H1 (cell line): ENCODE measurements at regions not wholly inside any gene's neighbourhood (a gene's known extent, or its start where the extent isn't known, plus 50 kb on each side); places are given as distances from the start of the nearest gene placed in this dataset.

Source experiments
- CTCF ChIA-PET: fragments of 300-600 bp; sonication (Branson Sonifier 250); formaldehyde crosslinking; loops from one replicate; lab custom pipeline; 2021; ENCODE audit not compliant: partially characterized antibody; lab: Charles Lee
- POLR2A ChIA-PET: fragments of 300-600 bp; sonication (Branson Sonifier 250); formaldehyde crosslinking; loops from one replicate; lab custom pipeline; 2021; ENCODE audit warnings: inconsistent platforms; ENCODE audit not compliant: partially characterized antibody; lab: Charles Lee
- DNase-seq, 2 experiments: peaks; one replicate each; pipeline versions ENCODE4 v3.0.0 to v3.0.0-alpha.2; 2010 to 2022; ENCODE audit warnings: low spot score in 2 of 2, low read depth in 1 of 2, mixed read lengths in 1 of 2
- FAIRE-seq: peaks from 2 replicates; lab custom pipeline; 2011; peaks lifted over from hg19 to GRCh38; lab: Jason Lieb, UNC
- H2AFZ ChIP-seq: 2 replicates; pipeline ENCODE4 v1.8.1; 2012; ENCODE audit warnings: low read length, inconsistent platforms
- H2AK5ac ChIP-seq: 2 replicates; pipeline ENCODE4 v1.6.1; 2013; ENCODE audit warnings: low read depth, low read length
- H2BK120ac ChIP-seq: replicated peaks from 2 replicates; pipeline ENCODE3; 2013; ENCODE audit warnings: low read depth, low read length, inconsistent platforms
- H2BK12ac ChIP-seq: 2 replicates; pipeline ENCODE4 v1.6.1; 2013; ENCODE audit warnings: low read depth, low read length
- H2BK15ac ChIP-seq: 2 replicates; pipeline ENCODE4 v1.6.1; 2013; ENCODE audit warnings: low read length
- H2BK20ac ChIP-seq: 2 replicates; pipeline ENCODE4 v1.6.1; 2013; ENCODE audit warnings: low read length
- H2BK5ac ChIP-seq: 2 replicates; pipeline ENCODE4 v1.6.1; 2013; ENCODE audit warnings: low read depth, low read length
- H3K14ac ChIP-seq: 2 replicates; pipeline ENCODE4 v1.6.1; 2013; ENCODE audit warnings: inconsistent platforms; ENCODE audit not compliant: insufficient read length
- H3K18ac ChIP-seq: 2 replicates; pipeline ENCODE4 v1.6.1; 2013; ENCODE audit warnings: low read length; ENCODE audit errors: extremely low read depth
- H3K23ac ChIP-seq: 2 replicates; pipeline ENCODE4 v1.6.1; 2013; ENCODE audit warnings: inconsistent platforms; ENCODE audit not compliant: insufficient read length
- H3K23me2 ChIP-seq: 2 replicates; pipeline ENCODE4 v1.6.1; 2013; ENCODE audit warnings: low read depth, low read length
- H3K27ac ChIP-seq: 2 replicates; pipeline ENCODE4 v1.6.1; 2011; ENCODE audit warnings: low read depth, low read length, inconsistent platforms
- H3K27me3 ChIP-seq, 4 experiments: replicated peaks in 1 of 4; 1 replicate in 1 of 4; 2 replicates in 3 of 4; pipeline versions ENCODE4 v1.6.1 to v1.8.1; 2011 to 2013; ENCODE audit warnings: low read length in 3 of 4, mild to moderate bottlenecking in 3 of 4, inconsistent platforms in 2 of 4, mixed read lengths in 2 of 4, moderate library complexity in 1 of 4; ENCODE audit not compliant: control insufficient read depth in 3 of 4, insufficient read depth in 3 of 4; ENCODE audit errors: extremely low read depth in 1 of 4
- H3K36me3 ChIP-seq, 4 experiments: 2 replicates each; pipeline versions ENCODE4 v1.6.1 to v1.8.1; 2011 to 2013; ENCODE audit warnings: mild to moderate bottlenecking in 4 of 4, low read length in 3 of 4, moderate library complexity in 2 of 4, control low read depth in 1 of 4, inconsistent platforms in 1 of 4; ENCODE audit not compliant: insufficient read depth in 4 of 4, control insufficient read depth in 2 of 4
- H3K4ac ChIP-seq: replicated peaks from 2 replicates; pipeline ENCODE3; 2013; ENCODE audit warnings: low read length, low read depth, mixed read lengths, inconsistent platforms; ENCODE audit not compliant: insufficient read length
- H3K4me1 ChIP-seq, 4 experiments: replicated peaks in 1 of 4; 1 replicate in 1 of 4; 2 replicates in 3 of 4; pipeline versions ENCODE4 v1.6.1 to v1.8.1; 2011 to 2013; ENCODE audit warnings: low read length in 3 of 4, inconsistent platforms in 2 of 4, mixed read lengths in 1 of 4; ENCODE audit not compliant: insufficient read depth in 4 of 4, control insufficient read depth in 3 of 4
- H3K4me2 ChIP-seq, 2 experiments: 2 replicates each; pipeline versions ENCODE4 v1.6.1 to v1.8.1; 2011 to 2013; ENCODE audit warnings: low read depth in 2 of 2, low read length in 2 of 2, control low read depth in 1 of 2, inconsistent platforms in 1 of 2, mild to moderate bottlenecking in 1 of 2; ENCODE audit not compliant: insufficient read depth in 1 of 2
- H3K4me3 ChIP-seq, 4 experiments: fragments of 200-600, 300-600 bp in 1 of 4; sonication (generic), shearing (Covaris generic), sonication (Bioruptor Twin) in 1 of 4; 2 replicates each; pipeline versions ENCODE4 v1.5.1 to v1.8.1; 2011 to 2016; ENCODE audit warnings: low read length in 4 of 4, low read depth in 3 of 4, control low read depth in 2 of 4, inconsistent platforms in 2 of 4, mild to moderate bottlenecking in 2 of 4, mixed read lengths in 1 of 4, moderate library complexity in 1 of 4; ENCODE audit not compliant: insufficient read depth in 2 of 4; ENCODE audit errors: extremely low read depth in 1 of 4
- H3K56ac ChIP-seq: replicated peaks from 2 replicates; pipeline ENCODE3; 2013; ENCODE audit warnings: low read depth, mild to moderate bottlenecking, mixed read lengths, low read length, inconsistent platforms; ENCODE audit not compliant: insufficient read length
- H3K79me1 ChIP-seq: 2 replicates; pipeline ENCODE4 v1.6.1; 2013; ENCODE audit warnings: low read depth, low read length, control low read depth
- H3K79me2 ChIP-seq, 2 experiments: 2 replicates each; pipeline versions ENCODE4 v1.6.1 to v1.8.1; 2012 to 2013; ENCODE audit warnings: low read length in 2 of 2, mild to moderate bottlenecking in 2 of 2, inconsistent platforms in 1 of 2; ENCODE audit not compliant: insufficient read depth in 2 of 2, control insufficient read depth in 1 of 2
- H3K9ac ChIP-seq, 4 experiments: replicated peaks in 1 of 4; 1 replicate in 1 of 4; 2 replicates in 3 of 4; pipeline versions ENCODE4 v1.6.1 to v1.8.1; 2011 to 2013; ENCODE audit warnings: low read depth in 3 of 4, low read length in 3 of 4, control low read depth in 2 of 4, mild to moderate bottlenecking in 2 of 4, moderate library complexity in 2 of 4, inconsistent platforms in 1 of 4; ENCODE audit errors: extremely low read depth in 1 of 4
- H3K9me3 ChIP-seq, 2 experiments: 2 replicates each; pipeline versions ENCODE4 v1.6.1 to v1.8.1; 2012 to 2013; ENCODE audit warnings: mild to moderate bottlenecking in 2 of 2, moderate library complexity in 2 of 2, control low read depth in 1 of 2, inconsistent platforms in 1 of 2, low read depth in 1 of 2, low read length in 1 of 2, mixed read lengths in 1 of 2; ENCODE audit not compliant: insufficient read depth in 2 of 2
- H4K20me1 ChIP-seq, 2 experiments: replicated peaks in 1 of 2; 2 replicates each; pipeline versions ENCODE3 to v1.8.1; 2011 to 2013; ENCODE audit warnings: inconsistent platforms in 2 of 2, low read length in 2 of 2, mild to moderate bottlenecking in 1 of 2; ENCODE audit not compliant: insufficient read depth in 2 of 2, control insufficient read depth in 1 of 2
- H4K5ac ChIP-seq: 2 replicates; pipeline ENCODE4 v1.6.1; 2013; ENCODE audit warnings: low read length, low read depth, mixed read lengths, inconsistent platforms; ENCODE audit not compliant: insufficient read length
- H4K8ac ChIP-seq: 2 replicates; pipeline ENCODE4 v1.8.0; 2013; ENCODE audit warnings: mild to moderate bottlenecking, moderate library complexity, low read length, inconsistent platforms; ENCODE audit not compliant: insufficient read depth; ENCODE audit errors: extremely low read depth
- H4K91ac ChIP-seq: replicated peaks from 2 replicates; pipeline ENCODE3; 2013; ENCODE audit warnings: low read length, mixed read lengths, inconsistent platforms; ENCODE audit not compliant: insufficient read length
- CEBPB ChIP-seq: IDR thresholded peaks from 2 replicates; pipeline ENCODE4 v1.6.1; 2012; ENCODE audit warnings: low read depth, low read length
- RFX5 ChIP-seq: IDR thresholded peaks from 2 replicates; pipeline ENCODE4 v1.6.1; 2011; ENCODE audit warnings: low read depth, low read length, improper control_type of control experiment, borderline replicate concordance
- TAF1 ChIP-seq: IDR thresholded peaks from 2 replicates; pipeline ENCODE4 v1.6.1; 2011; ENCODE audit warnings: mild to moderate bottlenecking, low read depth, low read length
- WGBS, 2 experiments: shearing (Covaris generic) in 1 of 2; methylation state at CpG; one replicate each; pipeline versions ENCODE4 v1.1.6 to v1.1.7; 2013 to 2015; ENCODE audit warnings: low lambda C conversion rate in 2 of 2, mixed read lengths in 2 of 2, inconsistent platforms in 1 of 2, low coverage in 1 of 2, missing lambda C conversion rate in 1 of 2; ENCODE audit not compliant: insufficient replicate concordance in 2 of 2, insufficient coverage in 1 of 2, insufficient read length in 1 of 2; ENCODE audit errors: extremely low coverage in 1 of 2, missing lambda C conversion rate in 1 of 2; 5-methylcytosine and 5-hydroxymethylcytosine counted together
- TF ChIP-seq, protein P1 (sequence below), 3 experiments: IDR thresholded peaks; 1 replicate in 2 of 3; 2 replicates in 1 of 3; pipeline versions ENCODE4 v1.5.1 to v1.6.1; 2011; ENCODE audit warnings: low read length in 3 of 3, mild to moderate bottlenecking in 3 of 3, inconsistent platforms in 2 of 3, low read depth in 1 of 3, moderate library complexity in 1 of 3; ENCODE audit not compliant: insufficient read depth in 1 of 3; ENCODE audit errors: control extremely low read depth in 1 of 3

DNA sequence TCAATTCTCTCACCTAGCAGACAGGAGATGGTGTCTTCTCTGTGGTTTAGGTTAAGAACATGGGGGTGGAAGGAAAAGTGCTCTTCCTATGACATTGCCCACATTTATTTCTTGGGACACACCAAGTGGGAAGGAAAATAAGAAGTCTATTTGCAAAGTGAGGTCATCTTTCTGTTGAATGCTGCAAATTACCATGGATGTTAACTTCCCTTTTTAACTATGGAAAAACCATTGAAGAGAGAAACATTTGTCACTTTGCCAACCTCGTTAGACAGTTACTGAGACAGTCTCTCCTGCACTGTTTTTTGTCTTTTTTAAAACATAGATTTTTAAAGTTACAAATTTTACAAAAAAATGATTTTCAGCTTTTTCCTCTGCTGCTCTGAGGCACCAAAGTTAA lies 72.8 kb upstream of the BEND4 start:
- H2BK15ac ChIP-seq = no peak overlapping the region
- H3K9me3 ChIP-seq = no peaks in the 10 kb centered on the region
- WGBS, 2 experiments = 77% methylated on average over 1 of the region's 1 CpG; no CpG with 5 or more reads in 1 of the 2 experiments
- no peak overlapping the region for H3K23ac ChIP-seq
- ChIA-PET CTCF (no interaction called here), POLR2A (no interaction called here)
- H2AFZ ChIP-seq = no peak overlapping the region; the same call in 1 of the 2 replicates
- H3K36me3 ChIP-seq = no peaks in the 10 kb centered on the region
- H3K18ac ChIP-seq = no peak overlapping the region
- no peak overlapping the region for H4K8ac ChIP-seq
- H2BK120ac ChIP-seq = no peak overlapping the region
- no peak overlapping the region for H3K9ac ChIP-seq
- no peaks in the 10 kb centered on the region for H3K79me1 ChIP-seq
- H3K4me2 ChIP-seq = no peak overlapping the region
- no peaks in the 10 kb centered on the region for H3K23me2 ChIP-seq
- H3K79me2 ChIP-seq = no peaks in the 10 kb centered on the region
- H3K27ac ChIP-seq = no peak overlapping the region
- no peak overlapping the region for H3K14ac ChIP-seq
- H3K27me3 ChIP-seq = no peaks in the 10 kb centered on the region
- DNase-seq (no peak), FAIRE-seq (no peak)
- no peaks in the 10 kb centered on the region; a peak in 2 of 7 replicates for H3K4me1 ChIP-seq
- no peak overlapping the region for H3K56ac ChIP-seq
- H4K91ac ChIP-seq = no peak overlapping the region
- no peak overlapping the region for H3K4ac ChIP-seq
- TF ChIP-seq CEBPB = no peak
- TF ChIP-seq, protein P1, sequence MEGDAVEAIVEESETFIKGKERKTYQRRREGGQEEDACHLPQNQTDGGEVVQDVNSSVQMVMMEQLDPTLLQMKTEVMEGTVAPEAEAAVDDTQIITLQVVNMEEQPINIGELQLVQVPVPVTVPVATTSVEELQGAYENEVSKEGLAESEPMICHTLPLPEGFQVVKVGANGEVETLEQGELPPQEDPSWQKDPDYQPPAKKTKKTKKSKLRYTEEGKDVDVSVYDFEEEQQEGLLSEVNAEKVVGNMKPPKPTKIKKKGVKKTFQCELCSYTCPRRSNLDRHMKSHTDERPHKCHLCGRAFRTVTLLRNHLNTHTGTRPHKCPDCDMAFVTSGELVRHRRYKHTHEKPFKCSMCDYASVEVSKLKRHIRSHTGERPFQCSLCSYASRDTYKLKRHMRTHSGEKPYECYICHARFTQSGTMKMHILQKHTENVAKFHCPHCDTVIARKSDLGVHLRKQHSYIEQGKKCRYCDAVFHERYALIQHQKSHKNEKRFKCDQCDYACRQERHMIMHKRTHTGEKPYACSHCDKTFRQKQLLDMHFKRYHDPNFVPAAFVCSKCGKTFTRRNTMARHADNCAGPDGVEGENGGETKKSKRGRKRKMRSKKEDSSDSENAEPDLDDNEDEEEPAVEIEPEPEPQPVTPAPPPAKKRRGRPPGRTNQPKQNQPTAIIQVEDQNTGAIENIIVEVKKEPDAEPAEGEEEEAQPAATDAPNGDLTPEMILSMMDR (IDR thresholded peaks at IDR 0.05; ENCODE audit: control extremely low read depth in 1 of 3, insufficient read depth in 1 of 3, low read depth in 1 of 3, low read length in 3 of 3) = no peak
- TF ChIP-seq TAF1 = no peak
- no peak for TF ChIP-seq RFX5
- H2BK5ac ChIP-seq = no peak overlapping the region
- 0 out of 2 replicates have a peak overlapping the region, but pooled peaks have one; percentile 49 for H2BK20ac ChIP-seq
- H2BK12ac ChIP-seq = no peak overlapping the region
- H4K20me1 ChIP-seq = no peaks in the 10 kb centered on the region
- H2AK5ac ChIP-seq = no peak overlapping the region
- no peak overlapping the region for H3K4me3 ChIP-seq
- no peak overlapping the region for H4K5ac ChIP-seq
